HepG2 (cell line): ENCODE measurements at regions not wholly inside any gene's neighbourhood (a gene's known extent, or its start where the extent isn't known, plus 50 kb on each side); places are given as distances from the start of the nearest gene placed in this dataset.

Experiments
- ATAC-seq: fragments of 200-7000 bp; cut with Tn5 transposase; 3 replicates; pipeline ENCODE4 v1.9.1; 2020; ENCODE audit warnings: mild to moderate bottlenecking, moderate library complexity
- BruUV-seq: library from RNA; stranded (reverse); fragments of 400-500 nt; replicated peaks from 2 replicates; lab custom pipeline; 2021; lab: Mats Ljungman, UMichigan
- CTCF ChIA-PET: fragments of 300-600 bp; formaldehyde crosslinking; extraction: SDS; loops from one replicate; lab custom pipeline; 2021; ENCODE audit warnings: low total read pairs, inconsistent platforms, low intra/inter-chr PET ratio; lab: Yijun Ruan, JAX
- POLR2A ChIA-PET: fragments of 350-600 bp; sonication (Branson Sonifier 250); formaldehyde crosslinking; loops from one replicate; lab custom pipeline; 2020; ENCODE audit warnings: antibody characterized with exemption, inconsistent platforms; lab: Yijun Ruan, JAX
- DNase-seq: peaks from one replicate; pipeline ENCODE4 v3.0.0-alpha.2; 2015; ENCODE audit warnings: low spot score
- FAIRE-seq: peaks from 3 replicates; lab custom pipeline; 2011; peaks lifted over from hg19 to GRCh38; lab: Jason Lieb, UNC
- H2AFZ ChIP-seq: one replicate; pipeline ENCODE4 v1.6.1; 2011; ENCODE audit warnings: low read length, inconsistent platforms
- H3K27ac ChIP-seq: fragments of 300-600 bp; 3 replicates; pipeline ENCODE4 v1.8.0; 2011; ENCODE audit warnings: mixed run types, mild to moderate bottlenecking, mixed read lengths, low read length, inconsistent platforms; ENCODE audit not compliant: insufficient read depth; ENCODE audit errors: extremely low read length
- H3K27me3 ChIP-seq, 2 experiments: fragments of 200-600 bp in 1 of 2; 2 replicates in 1 of 2; 3 replicates in 1 of 2; pipeline versions ENCODE4 v1.6.0 to v1.8.0; 2011; ENCODE audit warnings: low read length in 2 of 2, mild to moderate bottlenecking in 2 of 2, moderate library complexity in 2 of 2, inconsistent platforms in 1 of 2; ENCODE audit not compliant: insufficient read depth in 2 of 2, control insufficient read depth in 1 of 2
- H3K36me3 ChIP-seq, 2 experiments: fragments of 200-600 bp in 1 of 2; replicated peaks in 1 of 2; 2 replicates in 1 of 2; 3 replicates in 1 of 2; pipeline versions ENCODE4 v1.5.1 to v1.8.0; 2011; ENCODE audit warnings: low read length in 2 of 2, inconsistent platforms in 1 of 2; ENCODE audit not compliant: insufficient read depth in 2 of 2, control insufficient read depth in 1 of 2
- H3K4me1 ChIP-seq: 2 replicates; pipeline ENCODE4 v1.5.1; 2012; ENCODE audit warnings: low read length, inconsistent platforms; ENCODE audit not compliant: insufficient read depth
- H3K4me2 ChIP-seq: 2 replicates; pipeline ENCODE4 v1.6.0; 2011; ENCODE audit warnings: low read depth, low read length, inconsistent platforms
- H3K4me3 ChIP-seq, 3 experiments: fragments of 200-600 bp in 1 of 3; sonication (generic), shearing (Covaris generic) in 1 of 3; replicated peaks in 1 of 3; 2 replicates each; pipeline ENCODE4 v1.5.1; 2011 to 2016; ENCODE audit warnings: low read length in 3 of 3, inconsistent platforms in 2 of 3, low read depth in 2 of 3, mild to moderate bottlenecking in 2 of 3, control low read depth in 1 of 3, mixed read lengths in 1 of 3; ENCODE audit not compliant: insufficient read depth in 1 of 3
- H3K79me2 ChIP-seq: one replicate; pipeline ENCODE4 v1.6.1; 2011; ENCODE audit warnings: low read length, inconsistent platforms; ENCODE audit not compliant: insufficient read depth
- H3K9ac ChIP-seq: 2 replicates; pipeline ENCODE4 v1.6.0; 2011; ENCODE audit warnings: mild to moderate bottlenecking, low read depth, low read length, inconsistent platforms; ENCODE audit not compliant: insufficient read depth
- H3K9me3 ChIP-seq: 2 replicates; pipeline ENCODE4 v1.5.1; 2012; ENCODE audit warnings: mild to moderate bottlenecking, low read length
- H4K20me1 ChIP-seq: 2 replicates; pipeline ENCODE4 v1.6.0; 2011; ENCODE audit warnings: inconsistent platforms, mild to moderate bottlenecking, low read length, moderate library complexity; ENCODE audit not compliant: insufficient read depth
- PCBP1 ChIP-seq: fragments of 200-400 bp; formaldehyde crosslinking; IDR thresholded peaks from 2 replicates; pipeline ENCODE4 v1.6.1; 2017; ENCODE audit warnings: mild to moderate bottlenecking, low read depth, low read length, borderline replicate concordance
- ZFP37 ChIP-seq: sonication (generic); formaldehyde crosslinking; IDR thresholded peaks from 2 replicates; pipeline ENCODE4 v1.4.0; 2020; ENCODE audit warnings: missing genetic modification reagents, borderline replicate concordance
- ZNF263 ChIP-seq: sonication (generic); formaldehyde crosslinking; IDR thresholded peaks from 2 replicates; pipeline ENCODE4 v1.4.0; 2020; ENCODE audit warnings: missing genetic modification reagents
- ZNF296 ChIP-seq: sonication (generic); formaldehyde crosslinking; conservative IDR thresholded peaks from 2 replicates; pipeline ENCODE4 v1.5.0; 2020; ENCODE audit warnings: mild to moderate bottlenecking, missing genetic modification reagents
- ZNF569 ChIP-seq: sonication (generic); formaldehyde crosslinking; IDR thresholded peaks from 2 replicates; pipeline ENCODE4 v1.5.0; 2020; ENCODE audit warnings: mild to moderate bottlenecking, missing genetic modification reagents, moderate library complexity, borderline replicate concordance
- ZNF776 ChIP-seq: sonication (generic); formaldehyde crosslinking; IDR thresholded peaks from 2 replicates; pipeline ENCODE4 v1.4.0; 2020; ENCODE audit warnings: mild to moderate bottlenecking, missing genetic modification reagents
- ZSCAN29 ChIP-seq: sonication (generic); formaldehyde crosslinking; conservative IDR thresholded peaks from 2 replicates; pipeline ENCODE4 v1.4.0; 2020; ENCODE audit warnings: mild to moderate bottlenecking, missing genetic modification reagents
- WGBS: methylation state at CpG from one replicate; pipeline ENCODE4 v1.1.6; 2017; ENCODE audit warnings: low lambda C conversion rate; 5-methylcytosine and 5-hydroxymethylcytosine counted together
- in situ Hi-C: cut with HindIII; loops from 2 replicates; pipeline ENCODE4 v1.10.0; 2017; ENCODE audit warnings: low pct_unique_long_range_greater_than_20kb; ENCODE audit not compliant: extremely low pct_ligation_motif_present
- intact Hi-C: fragments of 100-400 bp; cut with micrococcal nuclease; formaldehyde crosslinking; loops from one replicate; pipeline ENCODE4 v1.10.0; 2022; ENCODE audit not compliant: unreplicated experiment
- TF ChIP-seq, protein P1 (sequence below): sonication (generic); formaldehyde crosslinking; IDR thresholded peaks from 2 replicates; pipeline ENCODE4 v1.4.0; 2020; ENCODE audit warnings: missing genetic modification reagents, mild to moderate bottlenecking, borderline replicate concordance
- TF ChIP-seq, protein P2 (sequence below): sonication (generic); formaldehyde crosslinking; IDR thresholded peaks from 2 replicates; pipeline ENCODE4 v1.5.0; 2020; ENCODE audit warnings: mild to moderate bottlenecking, missing genetic modification reagents
- TF ChIP-seq, protein P3 (sequence below): sonication (generic); formaldehyde crosslinking; IDR thresholded peaks from 2 replicates; pipeline ENCODE4 v1.4.0; 2020; ENCODE audit warnings: missing genetic modification reagents, borderline replicate concordance
- TF ChIP-seq, protein P4 (sequence below), 2 experiments: sonication (generic) in 1 of 2; formaldehyde crosslinking in 1 of 2; IDR thresholded peaks; 2 replicates each; pipeline versions ENCODE4 v1.4.0 to v1.6.1; 2018 to 2020; ENCODE audit warnings: missing genetic modification reagents in 2 of 2, borderline replicate concordance in 1 of 2, low read depth in 1 of 2, mild to moderate bottlenecking in 1 of 2, missing biosample characterization in 1 of 2
- TF ChIP-seq, protein P5 (sequence below): sonication (generic); formaldehyde crosslinking; conservative IDR thresholded peaks from 2 replicates; pipeline ENCODE4 v1.4.0; 2020; ENCODE audit warnings: missing genetic modification reagents

DNA sequence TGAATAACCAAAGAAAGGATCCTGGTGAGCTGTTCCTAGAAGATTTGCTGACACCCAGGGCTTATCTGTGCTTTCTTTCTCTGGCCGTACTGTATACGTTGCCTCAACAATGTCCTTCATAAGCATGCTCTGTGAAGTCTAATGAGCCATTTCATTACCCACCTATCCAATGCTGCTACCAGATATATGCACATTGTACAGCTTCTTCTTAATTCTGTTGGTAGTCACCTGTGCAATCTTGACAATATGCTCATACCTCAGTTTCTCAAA is 731.8 kb upstream of the NCAM2 start:
- in situ Hi-C loops (no loop called here), intact Hi-C loops (no loop called here)
- ChIA-PET POLR2A (no interaction called here), CTCF (no interaction called here)
- ATAC-seq (no peak), FAIRE-seq (no peak), DNase-seq (no peak)
- WGBS = 58% methylated on average over 2 of the region's 2 CpGs
- peaks cover 74% of the 10 kb centered on the region for H3K9me3 ChIP-seq
- no peak overlapping the region for H3K4me2 ChIP-seq
- no peaks in the 10 kb centered on the region for H3K79me2 ChIP-seq
- no peaks in the 10 kb centered on the region for H3K36me3 ChIP-seq
- no peaks in the 10 kb centered on the region for H4K20me1 ChIP-seq
- H3K4me3 ChIP-seq = no peak overlapping the region
- no peak overlapping the region for H3K27ac ChIP-seq
- H3K4me1 ChIP-seq = no peaks in the 10 kb centered on the region
- no peaks in the 10 kb centered on the region for H3K27me3 ChIP-seq
- H2AFZ ChIP-seq = no peak overlapping the region
- H3K9ac ChIP-seq = no peak overlapping the region
- no TSS peak for BruUV-seq
- TF ChIP-seq, protein P1, sequence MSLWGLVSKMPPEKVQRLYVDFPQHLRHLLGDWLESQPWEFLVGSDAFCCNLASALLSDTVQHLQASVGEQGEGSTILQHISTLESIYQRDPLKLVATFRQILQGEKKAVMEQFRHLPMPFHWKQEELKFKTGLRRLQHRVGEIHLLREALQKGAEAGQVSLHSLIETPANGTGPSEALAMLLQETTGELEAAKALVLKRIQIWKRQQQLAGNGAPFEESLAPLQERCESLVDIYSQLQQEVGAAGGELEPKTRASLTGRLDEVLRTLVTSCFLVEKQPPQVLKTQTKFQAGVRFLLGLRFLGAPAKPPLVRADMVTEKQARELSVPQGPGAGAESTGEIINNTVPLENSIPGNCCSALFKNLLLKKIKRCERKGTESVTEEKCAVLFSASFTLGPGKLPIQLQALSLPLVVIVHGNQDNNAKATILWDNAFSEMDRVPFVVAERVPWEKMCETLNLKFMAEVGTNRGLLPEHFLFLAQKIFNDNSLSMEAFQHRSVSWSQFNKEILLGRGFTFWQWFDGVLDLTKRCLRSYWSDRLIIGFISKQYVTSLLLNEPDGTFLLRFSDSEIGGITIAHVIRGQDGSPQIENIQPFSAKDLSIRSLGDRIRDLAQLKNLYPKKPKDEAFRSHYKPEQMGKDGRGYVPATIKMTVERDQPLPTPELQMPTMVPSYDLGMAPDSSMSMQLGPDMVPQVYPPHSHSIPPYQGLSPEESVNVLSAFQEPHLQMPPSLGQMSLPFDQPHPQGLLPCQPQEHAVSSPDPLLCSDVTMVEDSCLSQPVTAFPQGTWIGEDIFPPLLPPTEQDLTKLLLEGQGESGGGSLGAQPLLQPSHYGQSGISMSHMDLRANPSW (CRISPR knock-in tag) = no peak
- TF ChIP-seq, protein P2, sequence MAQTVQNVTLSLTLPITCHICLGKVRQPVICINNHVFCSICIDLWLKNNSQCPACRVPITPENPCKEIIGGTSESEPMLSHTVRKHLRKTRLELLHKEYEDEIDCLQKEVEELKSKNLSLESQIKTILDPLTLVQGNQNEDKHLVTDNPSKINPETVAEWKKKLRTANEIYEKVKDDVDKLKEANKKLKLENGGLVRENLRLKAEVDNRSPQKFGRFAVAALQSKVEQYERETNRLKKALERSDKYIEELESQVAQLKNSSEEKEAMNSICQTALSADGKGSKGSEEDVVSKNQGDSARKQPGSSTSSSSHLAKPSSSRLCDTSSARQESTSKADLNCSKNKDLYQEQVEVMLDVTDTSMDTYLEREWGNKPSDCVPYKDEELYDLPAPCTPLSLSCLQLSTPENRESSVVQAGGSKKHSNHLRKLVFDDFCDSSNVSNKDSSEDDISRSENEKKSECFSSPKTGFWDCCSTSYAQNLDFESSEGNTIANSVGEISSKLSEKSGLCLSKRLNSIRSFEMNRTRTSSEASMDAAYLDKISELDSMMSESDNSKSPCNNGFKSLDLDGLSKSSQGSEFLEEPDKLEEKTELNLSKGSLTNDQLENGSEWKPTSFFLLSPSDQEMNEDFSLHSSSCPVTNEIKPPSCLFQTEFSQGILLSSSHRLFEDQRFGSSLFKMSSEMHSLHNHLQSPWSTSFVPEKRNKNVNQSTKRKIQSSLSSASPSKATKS (CRISPR knock-in tag) = no peak
- TF ChIP-seq ZSCAN29 (CRISPR knock-in tag) = no peak
- TF ChIP-seq, protein P3, sequence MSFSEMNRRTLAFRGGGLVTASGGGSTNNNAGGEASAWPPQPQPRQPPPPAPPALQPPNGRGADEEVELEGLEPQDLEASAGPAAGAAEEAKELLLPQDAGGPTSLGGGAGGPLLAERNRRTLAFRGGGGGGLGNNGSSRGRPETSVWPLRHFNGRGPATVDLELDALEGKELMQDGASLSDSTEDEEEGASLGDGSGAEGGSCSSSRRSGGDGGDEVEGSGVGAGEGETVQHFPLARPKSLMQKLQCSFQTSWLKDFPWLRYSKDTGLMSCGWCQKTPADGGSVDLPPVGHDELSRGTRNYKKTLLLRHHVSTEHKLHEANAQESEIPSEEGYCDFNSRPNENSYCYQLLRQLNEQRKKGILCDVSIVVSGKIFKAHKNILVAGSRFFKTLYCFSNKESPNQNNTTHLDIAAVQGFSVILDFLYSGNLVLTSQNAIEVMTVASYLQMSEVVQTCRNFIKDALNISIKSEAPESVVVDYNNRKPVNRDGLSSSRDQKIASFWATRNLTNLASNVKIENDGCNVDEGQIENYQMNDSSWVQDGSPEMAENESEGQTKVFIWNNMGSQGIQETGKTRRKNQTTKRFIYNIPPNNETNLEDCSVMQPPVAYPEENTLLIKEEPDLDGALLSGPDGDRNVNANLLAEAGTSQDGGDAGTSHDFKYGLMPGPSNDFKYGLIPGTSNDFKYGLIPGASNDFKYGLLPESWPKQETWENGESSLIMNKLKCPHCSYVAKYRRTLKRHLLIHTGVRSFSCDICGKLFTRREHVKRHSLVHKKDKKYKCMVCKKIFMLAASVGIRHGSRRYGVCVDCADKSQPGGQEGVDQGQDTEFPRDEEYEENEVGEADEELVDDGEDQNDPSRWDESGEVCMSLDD = no peak
- TF ChIP-seq ZNF776 = no peak
- TF ChIP-seq, protein P4, sequence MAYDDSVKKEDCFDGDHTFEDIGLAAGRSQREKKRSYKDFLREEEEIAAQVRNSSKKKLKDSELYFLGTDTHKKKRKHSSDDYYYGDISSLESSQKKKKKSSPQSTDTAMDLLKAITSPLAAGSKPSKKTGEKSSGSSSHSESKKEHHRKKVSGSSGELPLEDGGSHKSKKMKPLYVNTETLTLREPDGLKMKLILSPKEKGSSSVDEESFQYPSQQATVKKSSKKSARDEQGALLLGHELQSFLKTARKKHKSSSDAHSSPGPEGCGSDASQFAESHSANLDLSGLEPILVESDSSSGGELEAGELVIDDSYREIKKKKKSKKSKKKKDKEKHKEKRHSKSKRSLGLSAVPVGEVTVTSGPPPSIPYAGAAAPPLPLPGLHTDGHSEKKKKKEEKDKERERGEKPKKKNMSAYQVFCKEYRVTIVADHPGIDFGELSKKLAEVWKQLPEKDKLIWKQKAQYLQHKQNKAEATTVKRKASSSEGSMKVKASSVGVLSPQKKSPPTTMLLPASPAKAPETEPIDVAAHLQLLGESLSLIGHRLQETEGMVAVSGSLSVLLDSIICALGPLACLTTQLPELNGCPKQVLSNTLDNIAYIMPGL (CRISPR knock-in tag; IDR thresholded peaks at IDR 0.05; ENCODE audit: borderline replicate concordance in 1 of 2, low read depth in 1 of 2) = no peak
- TF ChIP-seq ZNF263 = no peak
- TF ChIP-seq, protein P5, sequence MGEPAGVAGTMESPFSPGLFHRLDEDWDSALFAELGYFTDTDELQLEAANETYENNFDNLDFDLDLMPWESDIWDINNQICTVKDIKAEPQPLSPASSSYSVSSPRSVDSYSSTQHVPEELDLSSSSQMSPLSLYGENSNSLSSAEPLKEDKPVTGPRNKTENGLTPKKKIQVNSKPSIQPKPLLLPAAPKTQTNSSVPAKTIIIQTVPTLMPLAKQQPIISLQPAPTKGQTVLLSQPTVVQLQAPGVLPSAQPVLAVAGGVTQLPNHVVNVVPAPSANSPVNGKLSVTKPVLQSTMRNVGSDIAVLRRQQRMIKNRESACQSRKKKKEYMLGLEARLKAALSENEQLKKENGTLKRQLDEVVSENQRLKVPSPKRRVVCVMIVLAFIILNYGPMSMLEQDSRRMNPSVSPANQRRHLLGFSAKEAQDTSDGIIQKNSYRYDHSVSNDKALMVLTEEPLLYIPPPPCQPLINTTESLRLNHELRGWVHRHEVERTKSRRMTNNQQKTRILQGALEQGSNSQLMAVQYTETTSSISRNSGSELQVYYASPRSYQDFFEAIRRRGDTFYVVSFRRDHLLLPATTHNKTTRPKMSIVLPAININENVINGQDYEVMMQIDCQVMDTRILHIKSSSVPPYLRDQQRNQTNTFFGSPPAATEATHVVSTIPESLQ (CRISPR knock-in tag) = no peak
- TF ChIP-seq ZNF569 (CRISPR knock-in tag) = no peak
- no peak for TF ChIP-seq ZFP37 (CRISPR knock-in tag)
- TF ChIP-seq PCBP1 = no peak
- no peak for TF ChIP-seq ZNF296 (CRISPR knock-in tag)
